ENCODE measurements at regions not wholly inside any gene's neighbourhood (a gene's known extent, or its start where the extent isn't known, plus 50 kb on each side); places are given as distances from the start of the nearest gene placed in this dataset.

DNA sequence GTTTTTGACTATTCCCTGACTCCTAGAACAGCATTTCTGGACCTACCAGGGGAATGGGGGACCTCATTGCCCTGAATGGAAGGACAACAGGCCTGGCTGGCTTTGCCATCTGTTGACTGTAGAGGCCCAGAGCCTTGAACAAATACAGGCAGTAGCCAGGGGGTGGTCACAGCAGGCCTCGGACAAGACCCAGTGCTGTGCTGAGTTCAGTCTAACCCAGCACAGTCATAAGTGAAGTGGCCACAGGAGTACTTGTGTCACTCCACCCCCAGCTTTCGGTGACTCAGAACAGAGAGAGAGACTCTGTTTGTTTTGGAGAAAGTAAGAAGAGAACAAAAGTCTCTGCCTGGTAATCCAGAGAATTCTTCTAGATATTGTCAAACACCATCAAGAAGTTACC, 310.0 kb downstream of the PRR32 start:
- Histone ChIP-seq H2BK20ac (ENCODE audit: low read depth, low read length) (no peak overlapping the region), H3K4me2 (ENCODE audit: low read depth, low read length) (no peak overlapping the region), H3K56ac (ENCODE audit: extremely low read depth, insufficient read depth, low read length) (no peak overlapping the region), H3K27me3 (ENCODE audit: control insufficient read depth, insufficient read depth, low read length) (no peaks in the 10 kb centered on the region), H3K18ac (ENCODE audit: low read depth, low read length) (no peak overlapping the region), H3K9ac (ENCODE audit: low read depth, low read length) (no peak overlapping the region), H3K4me3 (ENCODE audit: insufficient read depth, low read depth, low read length) (no peak overlapping the region), H2BK120ac (ENCODE audit: low read depth, low read length) (no peak overlapping the region), H3K36me3 (ENCODE audit: control insufficient read depth, insufficient read depth, low read length) (no peaks in the 10 kb centered on the region), H2BK15ac (ENCODE audit: low read depth, low read length) (no peak overlapping the region), H3K79me1 (ENCODE audit: low read depth in 1 of 2, low read length in 2 of 2) (no peaks in the 10 kb centered on the region), H3K23ac (ENCODE audit: low read depth, low read length) (no peak overlapping the region), H3K9me3 (ENCODE audit: control insufficient read depth, insufficient read depth, low read length) (no peaks in the 10 kb centered on the region), H3K4ac (ENCODE audit: low read depth, low read length) (no peak overlapping the region), H4K5ac (ENCODE audit: low read depth, low read length) (no peak overlapping the region), H2AK9ac (replicated peaks; ENCODE audit: low read depth, low read length, poor library complexity) (no peak overlapping the region), H4K20me1 (ENCODE audit: insufficient read depth, low read length) (no peaks in the 10 kb centered on the region), H3K4me1 (ENCODE audit: control insufficient read depth, insufficient read depth, low read length) (no peaks in the 10 kb centered on the region), H4K8ac (ENCODE audit: low read depth in 2 of 2, low read length in 2 of 2) (no peak overlapping the region), H3K9me1 (ENCODE audit: insufficient read depth, low read length) (no peaks in the 10 kb centered on the region), H4K91ac (ENCODE audit: insufficient read depth, low read depth, low read length) (no peak overlapping the region), H2AFZ (replicated peaks; ENCODE audit: low read length, poor library complexity) (no peak overlapping the region), H3K27ac (ENCODE audit: insufficient read depth, low read length) (no peak overlapping the region), H3K14ac (replicated peaks; ENCODE audit: low read depth, low read length) (no peak overlapping the region), H2AK5ac (ENCODE audit: low read depth, low read length) (no peak overlapping the region), H2BK5ac (ENCODE audit: low read depth, low read length, poor library complexity, severe bottlenecking) (no peak overlapping the region)
- dilution Hi-C loops (cut with HindIII; ENCODE audit: low sequenced_read_pairs, unreplicated experiment): no loop called here
- ChIA-PET CTCF (no interaction called here), POLR2A (ENCODE audit: unreplicated experiment) (no interaction called here)
- intact Hi-C loops (cut with micrococcal nuclease): no loop called here
- in situ Hi-C loops (cut with MboI; ENCODE audit: low sequenced_read_pairs): no loop called here
- no peak for DNase-seq
- WGBS, 2 experiments (ENCODE audit: extremely low coverage in 2 of 2, insufficient read length in 1 of 2): no CpG with 5 or more reads among the region's 2 CpGs
- no peak for TF ChIP-seq RAD21 (IDR thresholded peaks at IDR 0.05; ENCODE audit: low read length)
- no peak for TF ChIP-seq RFX5 (IDR thresholded peaks at IDR 0.05; ENCODE audit: low read depth, low read length)
- no peak for TF ChIP-seq CHD1 (IDR thresholded peaks at IDR 0.05; ENCODE audit: low read depth, low read length)
- TF ChIP-seq, protein P1, sequence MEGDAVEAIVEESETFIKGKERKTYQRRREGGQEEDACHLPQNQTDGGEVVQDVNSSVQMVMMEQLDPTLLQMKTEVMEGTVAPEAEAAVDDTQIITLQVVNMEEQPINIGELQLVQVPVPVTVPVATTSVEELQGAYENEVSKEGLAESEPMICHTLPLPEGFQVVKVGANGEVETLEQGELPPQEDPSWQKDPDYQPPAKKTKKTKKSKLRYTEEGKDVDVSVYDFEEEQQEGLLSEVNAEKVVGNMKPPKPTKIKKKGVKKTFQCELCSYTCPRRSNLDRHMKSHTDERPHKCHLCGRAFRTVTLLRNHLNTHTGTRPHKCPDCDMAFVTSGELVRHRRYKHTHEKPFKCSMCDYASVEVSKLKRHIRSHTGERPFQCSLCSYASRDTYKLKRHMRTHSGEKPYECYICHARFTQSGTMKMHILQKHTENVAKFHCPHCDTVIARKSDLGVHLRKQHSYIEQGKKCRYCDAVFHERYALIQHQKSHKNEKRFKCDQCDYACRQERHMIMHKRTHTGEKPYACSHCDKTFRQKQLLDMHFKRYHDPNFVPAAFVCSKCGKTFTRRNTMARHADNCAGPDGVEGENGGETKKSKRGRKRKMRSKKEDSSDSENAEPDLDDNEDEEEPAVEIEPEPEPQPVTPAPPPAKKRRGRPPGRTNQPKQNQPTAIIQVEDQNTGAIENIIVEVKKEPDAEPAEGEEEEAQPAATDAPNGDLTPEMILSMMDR (conservative IDR thresholded peaks at IDR 0.05; ENCODE audit: low read depth, low read length): no peak
- TF ChIP-seq NFE2L2 (IDR thresholded peaks at IDR 0.05; ENCODE audit: low read depth, low read length): no peak
- BruUV-seq (replicated peaks): no TSS peak
- no peak for ATAC-seq (ENCODE audit: low read depth)
